ENCODE measurements at regions not wholly inside any gene's neighbourhood (a gene's known extent, or its start where the extent isn't known, plus 50 kb on each side); places are given as distances from the start of the nearest gene placed in this dataset.

DNA sequence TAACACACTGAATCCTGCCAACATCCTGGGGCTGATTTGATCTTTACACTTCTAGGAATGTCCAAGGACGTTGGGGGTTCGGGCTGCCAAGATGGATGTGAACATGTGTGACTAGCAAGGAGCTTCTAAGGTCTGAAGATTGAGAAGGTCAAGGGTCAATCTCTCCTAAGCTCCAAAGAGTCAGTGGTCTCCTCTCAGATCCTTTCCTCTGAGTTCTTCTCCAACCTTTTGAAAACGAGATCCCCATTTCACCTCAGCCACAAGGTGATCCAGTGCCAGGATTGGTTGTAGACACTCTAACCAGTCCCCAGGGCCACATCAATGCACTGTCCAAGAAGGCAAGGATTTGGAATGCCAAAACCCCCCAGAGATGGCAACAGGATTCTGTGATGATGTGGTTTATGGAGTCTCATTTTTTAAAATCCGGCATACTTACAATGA, 266.8 kb downstream of the NDUFS4 start:
- DNase-seq: no peak
- H3K4me1 ChIP-seq: no peaks in the 10 kb centered on the region
- H3K4me3 ChIP-seq (ENCODE audit: low read depth, low read length): no peak overlapping the region
- no peaks in the 10 kb centered on the region for H3K36me3 ChIP-seq
- no peak for TF ChIP-seq CTCF (IDR thresholded peaks at IDR 0.05; ENCODE audit: low read depth, low read length)
- no peaks in the 10 kb centered on the region for H3K9me3 ChIP-seq
- H3K27me3 ChIP-seq: no peaks in the 10 kb centered on the region

DNA sequence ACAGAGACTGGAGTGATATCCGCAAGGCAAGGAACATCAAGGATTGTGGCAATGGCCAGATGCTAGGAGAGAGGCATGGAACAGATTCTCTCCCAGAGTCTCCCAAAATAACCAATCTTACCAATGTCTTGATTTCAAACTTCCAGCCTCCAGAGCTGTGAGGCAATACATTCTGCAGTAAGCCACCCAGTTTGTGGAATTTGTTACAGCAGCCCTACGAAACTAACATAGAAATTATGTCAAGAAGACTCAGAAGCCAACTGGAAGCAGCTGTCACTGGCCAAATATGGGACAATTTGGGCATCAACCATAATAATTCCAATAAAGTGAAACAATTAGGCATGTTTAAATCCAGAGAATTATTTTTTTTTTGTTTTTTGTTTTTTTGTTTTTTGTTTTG, 271.1 kb downstream of the NDUFS4 start:
- H3K4me1 ChIP-seq: no peaks in the 10 kb centered on the region
- no peak overlapping the region for H3K4me3 ChIP-seq (ENCODE audit: low read depth, low read length)
- H3K36me3 ChIP-seq: no peaks in the 10 kb centered on the region
- no peaks in the 10 kb centered on the region for H3K27me3 ChIP-seq
- no peak for DNase-seq
- H3K9me3 ChIP-seq: no peaks in the 10 kb centered on the region
- TF ChIP-seq CTCF (IDR thresholded peaks at IDR 0.05; ENCODE audit: low read depth, low read length): no peak
